Transverse colon (tissue), 4 donors: ENCODE measurements at regions not wholly inside any gene's neighbourhood (a gene's known extent, or its start where the extent isn't known, plus 50 kb on each side); places are given as distances from the start of the nearest gene placed in this dataset.

ENCODE experiments used
- DNase-seq: peaks from one replicate; pipeline ENCODE4 v3.0.0-alpha.2; 2019
- H3K27ac ChIP-seq, 4 donors: fragments of 200-600 bp; sonication (generic); 2 replicates each; pipeline ENCODE4 v1.5.1; 2016 to 2018; ENCODE audit warnings: inconsistent platforms in 4 of 4
- H3K27me3 ChIP-seq: fragments of 200-600 bp; sonication (generic); 2 replicates; pipeline ENCODE4 v1.5.1; 2017; ENCODE audit warnings: inconsistent platforms
- H3K36me3 ChIP-seq, 4 donors: fragments of 200-600 bp; sonication (generic); 2 replicates each; pipeline ENCODE4 v1.5.1; 2017 to 2019; ENCODE audit warnings: inconsistent platforms in 4 of 4
- H3K4me1 ChIP-seq, 4 donors: fragments of 200-600 bp; sonication (generic); 2 replicates each; pipeline ENCODE4 v1.5.1; 2017 to 2020; ENCODE audit warnings: inconsistent platforms in 4 of 4
- H3K4me3 ChIP-seq, 4 donors: fragments of 200-600 bp; sonication (generic); 1 replicate in 1 of 4; 2 replicates in 3 of 4; pipeline versions ENCODE4 v1.5.1 to v1.6.1; 2017 to 2019; ENCODE audit warnings: inconsistent platforms in 4 of 4
- H3K9me3 ChIP-seq, 2 donors: fragments of 200-600 bp; sonication (generic); 2 replicates each; pipeline ENCODE4 v1.5.1; 2017 to 2019; ENCODE audit warnings: inconsistent platforms in 2 of 2
- CTCF ChIP-seq, 5 experiments: fragments of 200-600 bp in 3 of 5; fragments of 450-650 bp in 2 of 5; sonication (generic) in 3 of 5; IDR thresholded peaks; 1 replicate in 2 of 5; 2 replicates in 3 of 5; pipeline ENCODE4 v1.5.1; 2016 to 2017; ENCODE audit warnings: antibody characterized with exemption in 5 of 5, inconsistent platforms in 3 of 5, mild to moderate bottlenecking in 2 of 5, moderate library complexity in 1 of 5
- EP300 ChIP-seq: sonication (generic); formaldehyde crosslinking; IDR thresholded peaks from one replicate; pipeline ENCODE4 v1.6.1; 2017; ENCODE audit warnings: antibody characterized with exemption, low read depth
- POLR2A ChIP-seq: fragments of 450-650 bp; IDR thresholded peaks from one replicate; pipeline ENCODE4 v1.6.1; 2016; ENCODE audit warnings: antibody characterized with exemption, mild to moderate bottlenecking, moderate library complexity
- POLR2AphosphoS5 ChIP-seq, 3 donors: sonication (generic); formaldehyde crosslinking; IDR thresholded peaks; one replicate each; pipeline ENCODE4 v1.6.1; 2016; ENCODE audit warnings: antibody characterized with exemption in 3 of 3
- WGBS, 2 donors: methylation state at CpG; one replicate each; pipeline ENCODE4 v1.1.5; 2018; ENCODE audit warnings: low coverage in 1 of 2; 5-methylcytosine and 5-hydroxymethylcytosine counted together
- in situ Hi-C, 4 donors: fragments of 200-750 bp; cut with MboI; loops; one replicate each; pipeline versions ENCODE4 v1.15.0 to v1.15.1; 2017; ENCODE audit warnings: low sequenced_read_pairs in 3 of 4, low pct_ligation_motif_present in 1 of 4, low pct_unique_long_range_greater_than_20kb in 1 of 4
- intact Hi-C: fragments of 100-400 bp; cut with DNase I; formaldehyde crosslinking; loops from one replicate; pipeline ENCODE4 v1.15.1; 2023; ENCODE audit warnings: low total_unique reads

DNA sequence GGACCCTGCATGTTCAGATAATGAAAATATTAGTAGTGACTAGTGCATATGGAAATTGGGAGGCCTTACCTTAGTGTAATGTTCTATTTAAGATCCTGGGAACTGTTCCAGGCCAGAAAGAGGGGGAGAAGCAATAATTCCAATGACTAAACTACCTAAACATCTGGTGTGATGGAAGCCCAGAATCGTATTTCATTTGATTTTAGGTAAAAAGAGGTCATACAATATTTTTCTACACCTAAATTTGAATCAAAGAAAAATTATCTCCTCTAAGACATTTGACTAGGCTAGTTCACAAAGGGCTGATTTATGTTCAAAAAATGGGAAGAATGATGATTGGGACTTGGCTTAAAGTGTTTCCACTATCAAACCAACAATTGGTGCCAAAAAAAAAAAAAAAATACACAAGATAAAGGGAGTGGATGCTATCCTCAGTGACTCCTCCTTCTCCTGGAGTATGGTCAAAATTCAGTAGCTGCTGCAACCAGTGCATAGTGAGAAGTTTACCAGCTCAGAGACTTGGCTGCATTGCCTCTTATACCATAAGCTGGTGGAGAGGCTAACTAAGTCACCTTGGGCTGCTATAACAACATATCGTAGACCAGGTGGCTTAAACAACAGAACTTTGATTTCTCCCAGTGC lies 1038.3 kb upstream of the ACVR2A start:
- Histone ChIP-seq H3K36me3 (no peaks in the 10 kb centered on the region), H3K9me3 (no peaks in the 10 kb centered on the region), H3K4me1 (no peaks in the 10 kb centered on the region), H3K27me3 (no peaks in the 10 kb centered on the region), H3K4me3 (no peak overlapping the region), H3K27ac (no peak overlapping the region)
- DNase-seq: no peak
- in situ Hi-C loops: no loop called here
- 20 to 56% methylated on average over 1 to 2 of the region's 2 CpGs for WGBS, 2 donors
- TF ChIP-seq POLR2A (no peak), EP300 (no peak), CTCF (IDR thresholded peaks at IDR 0.05) (no peak)
- intact Hi-C loops: no loop called here

DNA sequence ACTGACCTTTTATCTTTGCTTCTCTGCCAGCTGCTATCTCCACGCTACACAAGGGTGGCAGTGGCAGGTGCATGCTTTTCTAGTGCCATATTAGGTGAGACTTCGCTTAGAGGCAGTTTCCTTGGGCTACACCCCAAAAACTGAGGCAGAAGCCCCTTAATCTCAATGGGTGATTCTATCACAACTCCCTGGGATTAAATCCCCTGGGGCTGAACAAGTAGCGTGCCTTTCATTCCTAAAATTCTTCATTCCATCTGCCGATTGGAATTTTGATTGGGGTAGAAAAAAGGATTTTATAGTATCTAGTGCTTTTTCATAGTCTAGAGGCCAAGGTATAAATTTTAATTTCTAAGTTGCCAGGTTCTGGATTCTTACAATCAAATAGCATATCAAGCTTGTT lies 1040.5 kb upstream of the ACVR2A start:
- in situ Hi-C loops: no loop called here
- Histone ChIP-seq H3K4me3 (no peak overlapping the region), H3K4me1 (no peaks in the 10 kb centered on the region), H3K27ac (no peak overlapping the region), H3K36me3 (no peaks in the 10 kb centered on the region), H3K27me3 (no peaks in the 10 kb centered on the region), H3K9me3 (no peaks in the 10 kb centered on the region)
- no peak for TF ChIP-seq POLR2AphosphoS5 (IDR thresholded peaks at IDR 0.05)
- 71 to 76% methylated on average over 3 to 4 of the region's 4 CpGs for WGBS, 2 donors
- no peak for DNase-seq
- intact Hi-C loops: no loop called here

DNA sequence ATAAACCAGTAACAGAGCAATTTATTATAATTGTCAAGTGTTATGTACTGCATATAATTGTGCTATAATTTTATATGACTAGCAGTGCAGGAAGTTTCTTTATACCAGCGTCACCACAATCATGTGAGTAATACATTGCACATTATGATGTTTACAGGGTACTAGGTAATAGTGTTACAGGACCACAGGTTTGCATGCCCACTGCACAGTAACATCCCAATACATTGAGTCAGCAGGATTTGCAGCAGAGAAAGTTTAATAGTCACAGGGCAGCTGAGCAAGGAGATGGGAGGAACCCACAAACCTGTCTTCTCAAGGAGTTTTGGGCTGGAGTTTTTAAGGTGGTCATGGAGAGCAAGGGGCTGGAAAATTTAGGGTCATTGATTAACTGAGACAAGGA lies 1042.9 kb upstream of the ACVR2A start:
- no peaks in the 10 kb centered on the region for H3K27me3 ChIP-seq
- no peak overlapping the region for H3K27ac ChIP-seq
- H3K4me1 ChIP-seq: no peaks in the 10 kb centered on the region
- no peak overlapping the region for H3K4me3 ChIP-seq
- H3K36me3 ChIP-seq: no peaks in the 10 kb centered on the region
- in situ Hi-C loops (no loop called here), intact Hi-C loops (no loop called here)
- DNase-seq: no peak
- H3K9me3 ChIP-seq: no peaks in the 10 kb centered on the region
- TF ChIP-seq POLR2AphosphoS5 (IDR thresholded peaks at IDR 0.05): no peak
- no peak for TF ChIP-seq EP300
- no peak for TF ChIP-seq POLR2A
- WGBS, 2 donors: 44 to 50% methylated on average over 1 of the region's 1 CpG

DNA sequence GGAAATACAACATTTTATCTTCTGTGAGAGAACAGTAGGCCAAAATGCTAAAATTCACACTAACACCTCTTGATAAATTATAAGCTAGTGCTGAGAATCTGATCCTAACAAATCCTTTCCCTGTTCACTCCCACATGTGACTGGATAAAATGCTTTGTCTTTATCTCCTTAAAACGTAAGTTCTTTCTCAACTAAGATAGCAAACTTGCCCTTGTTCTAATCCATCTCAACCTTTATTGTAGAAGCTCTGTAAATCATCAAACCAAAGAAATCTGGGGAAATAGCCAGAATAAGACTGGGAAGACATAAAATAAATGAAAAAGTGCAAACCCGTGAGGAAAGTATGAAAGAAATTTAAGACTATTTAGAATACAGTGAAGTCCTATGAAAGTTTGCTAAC lies 1058.4 kb upstream of the ACVR2A start:
- TF ChIP-seq EP300 (no peak), CTCF (IDR thresholded peaks at IDR 0.05) (no peak), POLR2A (no peak), POLR2AphosphoS5 (IDR thresholded peaks at IDR 0.05) (no peak)
- DNase-seq: no peak
- no peak overlapping the region for H3K4me3 ChIP-seq
- in situ Hi-C loops (no loop called here), intact Hi-C loops (no loop called here)
- peaks cover 0 to 3% of the 10 kb centered on the region in 2 donors for H3K9me3 ChIP-seq
- no peaks in the 10 kb centered on the region for H3K36me3 ChIP-seq
- H3K27ac ChIP-seq: no peak overlapping the region
- no peaks in the 10 kb centered on the region for H3K27me3 ChIP-seq
- 40 to 46% methylated on average over 2 of the region's 2 CpGs for WGBS, 2 donors
- peaks cover 0 to 7% (median 0%) of the 10 kb centered on the region in 4 donors for H3K4me1 ChIP-seq

DNA sequence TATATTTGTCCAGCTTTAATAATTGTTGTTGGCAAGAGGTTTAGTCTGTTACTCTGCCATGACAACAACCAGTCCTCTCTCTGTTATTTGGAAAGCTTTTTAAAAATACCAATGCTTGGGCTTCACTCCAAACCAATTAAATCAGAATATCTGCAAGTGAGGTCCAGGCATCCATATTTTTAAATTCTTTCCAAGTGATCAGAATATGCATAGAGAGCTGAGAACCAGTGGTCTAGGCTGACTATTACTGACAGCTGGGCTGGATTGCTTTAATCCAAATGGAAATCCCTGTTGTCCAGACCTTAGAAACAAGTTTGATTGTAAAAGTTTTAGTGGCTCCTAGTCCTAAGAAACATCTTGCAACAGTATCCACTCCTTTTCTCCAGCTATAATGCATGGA lies 1059.7 kb upstream of the ACVR2A start:
- no peak for DNase-seq
- intact Hi-C loops: no loop called here
- Histone ChIP-seq H3K4me1 (peaks cover 0 to 7% (median 0%) of the 10 kb centered on the region in 4 donors), H3K27ac (no peak overlapping the region), H3K9me3 (peaks cover 0 to 3% of the 10 kb centered on the region in 2 donors), H3K27me3 (no peaks in the 10 kb centered on the region), H3K4me3 (no peak overlapping the region), H3K36me3 (no peaks in the 10 kb centered on the region)
- TF ChIP-seq EP300 (no peak), CTCF (IDR thresholded peaks at IDR 0.05) (no peak), POLR2A (no peak), POLR2AphosphoS5 (IDR thresholded peaks at IDR 0.05) (no peak)
- in situ Hi-C loops: no loop called here
